Endothelial cell of umbilical vein (primary cell): ENCODE measurements at regions not wholly inside any gene's neighbourhood (a gene's known extent, or its start where the extent isn't known, plus 50 kb on each side); places are given as distances from the start of the nearest gene placed in this dataset.

Experiments used
- BruUV-seq: library from RNA; stranded (reverse); fragments of 400-500 nt; replicated peaks from 2 replicates; lab custom pipeline; 2021; lab: Mats Ljungman, UMichigan
- CTCF ChIA-PET: fragments of 300-600, 350-600 bp; sonication (Branson Sonifier 250); formaldehyde crosslinking; loops from one replicate; lab custom pipeline; 2021; ENCODE audit warnings: antibody characterized with exemption, inconsistent platforms; lab: Charles Lee
- POLR2A ChIA-PET: fragments of 300-600, 350-600 bp; sonication (Branson Sonifier 250); formaldehyde crosslinking; loops from one replicate; lab custom pipeline; 2021; ENCODE audit warnings: antibody characterized with exemption, inconsistent platforms; lab: Charles Lee
- DNase-seq: peaks from one replicate; pipeline ENCODE4 v3.0.0-alpha.2; 2011; ENCODE audit warnings: low read depth, low spot score
- FAIRE-seq: peaks from 2 replicates; lab custom pipeline; 2011; peaks lifted over from hg19 to GRCh38; lab: Jason Lieb, UNC
- H2AFZ ChIP-seq: 2 replicates; pipeline ENCODE4 v1.6.0; 2012; ENCODE audit warnings: low read depth, low read length, control low read depth, inconsistent platforms
- H3K27ac ChIP-seq: 2 replicates; pipeline ENCODE4 v1.5.1; 2011; ENCODE audit warnings: low read depth, mild to moderate bottlenecking, control low read depth, low read length, moderate library complexity; ENCODE audit not compliant: insufficient read depth
- H3K27me3 ChIP-seq, 2 experiments: 2 replicates each; pipeline versions ENCODE4 v1.6.0 to v1.6.1; 2011; ENCODE audit warnings: low read length in 2 of 2, mixed read lengths in 1 of 2; ENCODE audit not compliant: control insufficient read depth in 2 of 2, insufficient read depth in 2 of 2
- H3K36me3 ChIP-seq, 2 experiments: 2 replicates in 1 of 2; 3 replicates in 1 of 2; pipeline ENCODE4 v1.5.1; 2011; ENCODE audit warnings: low read length in 2 of 2, mild to moderate bottlenecking in 1 of 2, moderate library complexity in 1 of 2; ENCODE audit not compliant: control insufficient read depth in 2 of 2, insufficient read depth in 2 of 2; ENCODE audit errors: extremely low read depth in 1 of 2
- H3K4me1 ChIP-seq: 3 replicates; pipeline ENCODE4 v1.5.1; 2011; ENCODE audit warnings: mild to moderate bottlenecking, low read length; ENCODE audit not compliant: control insufficient read depth, insufficient read depth; ENCODE audit errors: extremely low read depth
- H3K4me2 ChIP-seq: 2 replicates; pipeline ENCODE4 v1.6.1; 2011; ENCODE audit warnings: low read length, control low read depth, mixed read lengths; ENCODE audit not compliant: insufficient read depth
- H3K4me3 ChIP-seq, 3 experiments: fragments of 200-600 bp in 1 of 3; sonication (generic), shearing (Covaris generic) in 1 of 3; replicated peaks in 1 of 3; 2 replicates each; pipeline ENCODE4 v1.5.1; 2011 to 2016; ENCODE audit warnings: control low read depth in 3 of 3, low read length in 3 of 3, mild to moderate bottlenecking in 2 of 3, inconsistent platforms in 1 of 3, low read depth in 1 of 3, moderate library complexity in 1 of 3; ENCODE audit not compliant: insufficient read depth in 1 of 3
- H3K79me2 ChIP-seq: 2 replicates; pipeline ENCODE4 v1.6.0; 2012; ENCODE audit warnings: low read length, inconsistent platforms; ENCODE audit not compliant: control insufficient read depth, insufficient read depth
- H3K9ac ChIP-seq: replicated peaks from 2 replicates; pipeline ENCODE3; 2011; ENCODE audit warnings: low read length, control low read depth; ENCODE audit not compliant: insufficient read depth; ENCODE audit errors: extremely low read depth
- H3K9me1 ChIP-seq: replicated peaks from 3 replicates; pipeline ENCODE4 v1.6.0; 2011; ENCODE audit warnings: mild to moderate bottlenecking, low read length; ENCODE audit not compliant: control insufficient read depth, insufficient read depth; ENCODE audit errors: extremely low read depth
- H3K9me3 ChIP-seq: replicated peaks from 2 replicates; pipeline ENCODE4 v1.5.1; 2012; ENCODE audit warnings: low read length, inconsistent platforms; ENCODE audit not compliant: control insufficient read depth, insufficient read depth
- H4K20me1 ChIP-seq: replicated peaks from 2 replicates; pipeline ENCODE3; 2011; ENCODE audit warnings: mild to moderate bottlenecking, low read length; ENCODE audit not compliant: control insufficient read depth, insufficient read depth; ENCODE audit errors: extremely low read depth
- CTCF ChIP-seq, 2 donors: IDR thresholded peaks; 1 replicate in 1 of 2; 2 replicates in 1 of 2; pipeline ENCODE4 v1.5.1; 2011; ENCODE audit warnings: low read length in 2 of 2, mild to moderate bottlenecking in 2 of 2, moderate library complexity in 2 of 2, control low read depth in 1 of 2, inconsistent platforms in 1 of 2, low read depth in 1 of 2; ENCODE audit not compliant: insufficient read depth in 1 of 2; ENCODE audit errors: extremely low read depth in 1 of 2
- EZH2 ChIP-seq: IDR thresholded peaks from 2 replicates; pipeline ENCODE4 v1.6.1; 2012; ENCODE audit warnings: borderline replicate concordance, low read depth, mild to moderate bottlenecking, moderate library complexity, low read length, inconsistent platforms; ENCODE audit not compliant: severe bottlenecking
- FOS ChIP-seq: IDR thresholded peaks from 2 replicates; pipeline ENCODE4 v1.6.1; 2011; ENCODE audit warnings: mild to moderate bottlenecking, low read length, moderate library complexity, borderline replicate concordance; ENCODE audit not compliant: insufficient read depth
- GATA2 ChIP-seq: IDR thresholded peaks from 2 replicates; pipeline ENCODE4 v1.7.0; 2011; ENCODE audit warnings: low read depth, mild to moderate bottlenecking, moderate library complexity, mixed read lengths, low read length; ENCODE audit not compliant: insufficient read length, insufficient read depth
- JUN ChIP-seq: IDR thresholded peaks from 2 replicates; pipeline ENCODE4 v1.6.1; 2011; ENCODE audit warnings: borderline replicate concordance, low read depth; ENCODE audit not compliant: insufficient read length, insufficient read depth
- MAX ChIP-seq: IDR thresholded peaks from 2 replicates; pipeline ENCODE4 v1.6.1; 2011; ENCODE audit not compliant: insufficient read depth, insufficient read length
- MYC ChIP-seq: IDR thresholded peaks from one replicate; pipeline ENCODE4 v1.6.1; 2011; ENCODE audit warnings: mild to moderate bottlenecking, low read depth, low read length
- POLR2A ChIP-seq: IDR thresholded peaks from 2 replicates; pipeline ENCODE4 v1.6.1; 2012; ENCODE audit warnings: low read depth, mild to moderate bottlenecking, control low read depth, low read length
- POLR2AphosphoS5 ChIP-seq: IDR thresholded peaks from 2 replicates; pipeline ENCODE4 v1.6.1; 2012; ENCODE audit warnings: low read depth, mild to moderate bottlenecking, control low read depth, low read length, moderate library complexity; ENCODE audit not compliant: insufficient read depth
- dilution Hi-C: fragments of 300-500 bp; cut with MboI; formaldehyde crosslinking; loops from one replicate; pipeline ENCODE4 v1.15.0; 2019; ENCODE audit warnings: low sequenced_read_pairs; ENCODE audit not compliant: extremely low pct_ligation_motif_present
- intact Hi-C: fragments of 100-400 bp; cut with micrococcal nuclease; formaldehyde crosslinking; loops from one replicate; pipeline ENCODE4 v1.10.0; 2022

GRCh38 chr2:4020153-4020552 is 316.8 kb downstream of the DCDC2C start:
- no peak for DNase-seq
- no peaks in the 10 kb centered on the region for H3K27me3 ChIP-seq
- no peak overlapping the region for H3K9ac ChIP-seq
- ChIA-PET POLR2A (no interaction called here), CTCF (no interaction called here)
- no peaks in the 10 kb centered on the region for H3K36me3 ChIP-seq
- no peak overlapping the region for H3K4me3 ChIP-seq
- H3K4me1 ChIP-seq, result no peaks in the 10 kb centered on the region
- H2AFZ ChIP-seq, result no peak overlapping the region
- intact Hi-C loops (no loop called here), dilution Hi-C loops (no loop called here)
- no peaks in the 10 kb centered on the region for H3K9me3 ChIP-seq
- no peaks in the 10 kb centered on the region for H4K20me1 ChIP-seq
- BruUV-seq, result no TSS peak
- TF ChIP-seq POLR2AphosphoS5 (no peak), MYC (no peak), FOS (no peak), GATA2 (no peak), POLR2A (no peak), CTCF (IDR thresholded peaks at IDR 0.05; ENCODE audit: extremely low read depth in 1 of 2, insufficient read depth in 1 of 2, low read depth in 1 of 2, low read length in 2 of 2) (no peak), MAX (no peak), JUN (no peak), EZH2 (no peak)
- H3K79me2 ChIP-seq, result no peaks in the 10 kb centered on the region
- H3K27ac ChIP-seq, result no peak overlapping the region
- FAIRE-seq, result no peak
- no peak overlapping the region for H3K4me2 ChIP-seq
- H3K9me1 ChIP-seq, result no peaks in the 10 kb centered on the region
